Gastrocnemius medialis (tissue), 4 donors: ENCODE measurements at regions not wholly inside any gene's neighbourhood (a gene's known extent, or its start where the extent isn't known, plus 50 kb on each side); places are given as distances from the start of the nearest gene placed in this dataset.
A peak's percentile ranks its signal among the peaks of the same experiment; 100 is the strongest.

Experiments used
- ATAC-seq, 2 donors: fragments of 150-250 bp; one replicate each; pipeline ENCODE4 v1.9.1; 2016
- DNase-seq, 2 donors: peaks; one replicate each; pipeline ENCODE4 v3.0.0-alpha.2; 2019
- H3K27ac ChIP-seq, 4 donors: fragments of 200-600 bp; sonication (generic); 1 replicate in 1 of 4; 2 replicates in 3 of 4; pipeline ENCODE4 v1.5.1; 2016 to 2018; ENCODE audit warnings: mild to moderate bottlenecking in 2 of 4, moderate library complexity in 1 of 4
- H3K27me3 ChIP-seq, 3 donors: fragments of 200-600 bp; sonication (generic) in 2 of 3; 1 replicate in 1 of 3; 2 replicates in 2 of 3; pipeline versions ENCODE4 v1.5.1 to v1.6.0; 2016 to 2019; ENCODE audit warnings: mild to moderate bottlenecking in 1 of 3, moderate library complexity in 1 of 3
- H3K36me3 ChIP-seq, 2 donors: fragments of 200-600 bp; sonication (generic) in 1 of 2; one replicate each; pipeline ENCODE4 v1.5.1; 2017 to 2018
- H3K4me1 ChIP-seq, 2 donors: fragments of 200-600 bp; sonication (generic) in 1 of 2; one replicate each; pipeline ENCODE4 v1.5.1; 2016 to 2017; ENCODE audit warnings: mild to moderate bottlenecking in 2 of 2
- H3K4me3 ChIP-seq, 4 donors: fragments of 200-600 bp; sonication (generic) in 3 of 4; 1 replicate in 1 of 4; 2 replicates in 3 of 4; pipeline ENCODE4 v1.5.1; 2016 to 2019; ENCODE audit warnings: mild to moderate bottlenecking in 2 of 4
- H3K9me3 ChIP-seq, 3 donors: fragments of 200-600 bp; sonication (generic) in 2 of 3; 1 replicate in 1 of 3; 2 replicates in 2 of 3; pipeline ENCODE4 v1.5.1; 2016 to 2019
- CTCF ChIP-seq, 5 experiments: fragments of 450-650 bp in 3 of 5; fragments of 200-600 bp in 2 of 5; sonication (generic) in 2 of 5; IDR thresholded peaks in 4 of 5; conservative IDR thresholded peaks in 1 of 5; 1 replicate in 4 of 5; 2 replicates in 1 of 5; pipeline ENCODE4 v1.5.1; 2016 to 2019; ENCODE audit warnings: antibody characterized with exemption in 5 of 5, mild to moderate bottlenecking in 3 of 5, moderate library complexity in 3 of 5
- POLR2A ChIP-seq, 2 donors: fragments of 450-650 bp; IDR thresholded peaks; one replicate each; pipeline ENCODE4 v1.6.1; 2017; ENCODE audit warnings: antibody characterized with exemption in 2 of 2, mild to moderate bottlenecking in 2 of 2, moderate library complexity in 2 of 2
- in situ Hi-C, 4 donors: fragments of 200-750 bp; cut with MboI; loops; one replicate each; pipeline versions ENCODE4 v1.15.0 to v1.8.0; 2017; ENCODE audit warnings: low sequenced_read_pairs in 4 of 4
- intact Hi-C: fragments of 100-400 bp; cut with DNase I; formaldehyde crosslinking; loops from one replicate; pipeline ENCODE4 v1.15.1; 2023; ENCODE audit warnings: low total_unique reads

GRCh38 chr15:99481951-99482230 is 83.9 kb upstream of the MEF2A start:
- in situ Hi-C loops = no loop called here
- no peak for ATAC-seq
- TF ChIP-seq CTCF (IDR thresholded peaks at IDR 0.05 in 4 of 5, conservative IDR thresholded peaks at IDR 0.05 in 1 of 5) = no peak
- TF ChIP-seq POLR2A (IDR thresholded peaks at IDR 0.05) = no peak

GRCh38 chr15:99482993-99483392 is 82.8 kb upstream of the MEF2A start:
- H3K27me3 ChIP-seq = no peaks in the 10 kb centered on the region
- H3K27ac ChIP-seq = no peak overlapping the region
- in situ Hi-C loops (no loop called here), intact Hi-C loops (no loop called here)
- DNase-seq = no peak
- ATAC-seq = no peak
- no peak overlapping the region for H3K4me3 ChIP-seq
- H3K36me3 ChIP-seq = no peaks in the 10 kb centered on the region
- peaks cover 8 to 14% of the 10 kb centered on the region in 2 donors for H3K4me1 ChIP-seq
- TF ChIP-seq POLR2A (IDR thresholded peaks at IDR 0.05) (no peak), CTCF (IDR thresholded peaks at IDR 0.05 in 4 of 5, conservative IDR thresholded peaks at IDR 0.05 in 1 of 5) (no peak)
- H3K9me3 ChIP-seq = no peaks in the 10 kb centered on the region

More at GRCh38 chr15:99481951-99482230, 83.9 kb upstream of the MEF2A start:
- intact Hi-C loops = no loop called here
- no peaks in the 10 kb centered on the region for H3K9me3 ChIP-seq
- H3K4me3 ChIP-seq = no peak overlapping the region
- H3K27me3 ChIP-seq = no peaks in the 10 kb centered on the region
- peaks cover 7 to 10% of the 10 kb centered on the region in 2 donors for H3K4me1 ChIP-seq
- no peaks in the 10 kb centered on the region for H3K36me3 ChIP-seq
- no peak overlapping the region for H3K27ac ChIP-seq
- DNase-seq = no peak

- Histone ChIP-seq H3K36me3 (no peaks in the 10 kb centered on the region), H3K27ac (peak overlapping the region; percentile 64 to 76 (median 74)), H3K9me3 (no peaks in the 10 kb centered on the region), H3K4me1 (peaks cover 8 to 14% of the 10 kb centered on the region in 2 donors), H3K27me3 (no peaks in the 10 kb centered on the region), H3K4me3 (no peak overlapping the region)
- no peak for DNase-seq
- in situ Hi-C loops = no loop called here
- TF ChIP-seq POLR2A (IDR thresholded peaks at IDR 0.05) (no peak), CTCF (IDR thresholded peaks at IDR 0.05 in 4 of 5, conservative IDR thresholded peaks at IDR 0.05 in 1 of 5) (no peak)
- intact Hi-C loops = no loop called here
- no peak for ATAC-seq
Observed at GRCh38 chr15:99485153-99485961, 80.4 kb upstream of the MEF2A start.

GRCh38 chr15:99485992-99486370 is 79.8 kb upstream of the MEF2A start:
- in situ Hi-C loops (no loop called here), intact Hi-C loops (no loop called here)
- peak overlapping the region; percentile 64 to 76 (median 74) for H3K27ac ChIP-seq
- ATAC-seq (peak in 1 of 2 donors; percentile 32), DNase-seq (no peak)
- H3K36me3 ChIP-seq = no peaks in the 10 kb centered on the region
- no peaks in the 10 kb centered on the region for H3K9me3 ChIP-seq
- peak overlapping the region; percentile 38 to 54 (median 46) for H3K4me3 ChIP-seq
- peaks cover 8 to 14% of the 10 kb centered on the region in 2 donors for H3K4me1 ChIP-seq
- TF ChIP-seq POLR2A (IDR thresholded peaks at IDR 0.05) (no peak), CTCF (IDR thresholded peaks at IDR 0.05 in 4 of 5, conservative IDR thresholded peaks at IDR 0.05 in 1 of 5) (no peak)
- no peaks in the 10 kb centered on the region for H3K27me3 ChIP-seq
